ENCODE measurements at regions not wholly inside any gene's neighbourhood (a gene's known extent, or its start where the extent isn't known, plus 50 kb on each side); places are given as distances from the start of the nearest gene placed in this dataset.

- no TSS peak for BruUV-seq (replicated peaks)
- Histone ChIP-seq H3K9ac (ENCODE audit: control insufficient read depth, insufficient read depth, low read length) (no peak overlapping the region), H3K79me2 (ENCODE audit: control insufficient read depth, insufficient read depth, low read length) (no peaks in the 10 kb centered on the region), H3K27ac (ENCODE audit: control insufficient read depth, insufficient read depth) (no peak overlapping the region), H3K4me1 (ENCODE audit: control insufficient read depth, insufficient read depth, low read length) (no peaks in the 10 kb centered on the region), H3K36me3 (ENCODE audit: control insufficient read depth in 2 of 2, insufficient read depth in 2 of 2, low read length in 1 of 2) (no peaks in the 10 kb centered on the region), H3K27me3 (replicated peaks in 1 of 2; ENCODE audit: control insufficient read depth in 2 of 2, insufficient read depth in 2 of 2, low read length in 1 of 2) (no peaks in the 10 kb centered on the region; a peak in 1 of 4 replicates), H3K4me2 (ENCODE audit: control insufficient read depth, insufficient read depth) (no peak overlapping the region), H3K9me3 (replicated peaks; ENCODE audit: control insufficient read depth, insufficient read depth, low read length) (no peaks in the 10 kb centered on the region), H3K4me3 (no peak overlapping the region), H2AFZ (ENCODE audit: control insufficient read depth, low read depth, low read length) (no peak overlapping the region), H4K20me1 (ENCODE audit: control insufficient read depth, insufficient read depth) (no peaks in the 10 kb centered on the region)
- ChIA-PET SMC1A (ENCODE audit: uncharacterized antibody, unreplicated experiment) (interaction anchor here (1.7 kb wide), 1 partner anchor 10 kb away, joined by 6 read pairs; no protein-coding TSS in a partner anchor), CTCF (no interaction called here), POLR2A (interaction anchor here (1.4 kb wide), 1 partner anchor 9 kb away, joined by 4 read pairs; no protein-coding TSS in a partner anchor), RAD21 (ENCODE audit: unreplicated experiment) (no interaction called here)
- 71% methylated on average over 1 of the region's 1 CpG for WGBS (ENCODE audit: insufficient coverage, insufficient replicate concordance, low lambda C conversion rate, missing lambda C conversion rate)
- FAIRE-seq = no peak
- in situ Hi-C loops (cut with MboI) (no loop called here), intact Hi-C loops (cut with micrococcal nuclease; ENCODE audit: unreplicated experiment) (no loop called here)
- no peak for DNase-seq (ENCODE audit: low read depth, low spot score)
- TF ChIP-seq TBL1XR1 (IDR thresholded peaks at IDR 0.05; ENCODE audit: low read depth, low read length) (no peak), MXI1 (IDR thresholded peaks at IDR 0.05; ENCODE audit: low read depth, low read length) (no peak), ZNF384 (IDR thresholded peaks at IDR 0.05; ENCODE audit: borderline replicate concordance, low read depth, low read length) (no peak), SUPT20H (IDR thresholded peaks at IDR 0.05; ENCODE audit: borderline replicate concordance, control insufficient read depth, low read depth, low read length) (no peak)
- TF ChIP-seq, protein P1, sequence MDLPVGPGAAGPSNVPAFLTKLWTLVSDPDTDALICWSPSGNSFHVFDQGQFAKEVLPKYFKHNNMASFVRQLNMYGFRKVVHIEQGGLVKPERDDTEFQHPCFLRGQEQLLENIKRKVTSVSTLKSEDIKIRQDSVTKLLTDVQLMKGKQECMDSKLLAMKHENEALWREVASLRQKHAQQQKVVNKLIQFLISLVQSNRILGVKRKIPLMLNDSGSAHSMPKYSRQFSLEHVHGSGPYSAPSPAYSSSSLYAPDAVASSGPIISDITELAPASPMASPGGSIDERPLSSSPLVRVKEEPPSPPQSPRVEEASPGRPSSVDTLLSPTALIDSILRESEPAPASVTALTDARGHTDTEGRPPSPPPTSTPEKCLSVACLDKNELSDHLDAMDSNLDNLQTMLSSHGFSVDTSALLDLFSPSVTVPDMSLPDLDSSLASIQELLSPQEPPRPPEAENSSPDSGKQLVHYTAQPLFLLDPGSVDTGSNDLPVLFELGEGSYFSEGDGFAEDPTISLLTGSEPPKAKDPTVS (IDR thresholded peaks at IDR 0.05; ENCODE audit: low read depth, low read length) = no peak
- no peak for ATAC-seq
These were observed 362.7 kb upstream of the B3GALT2 start for GRCh38 chr1:193549081-193549480.

DNA sequence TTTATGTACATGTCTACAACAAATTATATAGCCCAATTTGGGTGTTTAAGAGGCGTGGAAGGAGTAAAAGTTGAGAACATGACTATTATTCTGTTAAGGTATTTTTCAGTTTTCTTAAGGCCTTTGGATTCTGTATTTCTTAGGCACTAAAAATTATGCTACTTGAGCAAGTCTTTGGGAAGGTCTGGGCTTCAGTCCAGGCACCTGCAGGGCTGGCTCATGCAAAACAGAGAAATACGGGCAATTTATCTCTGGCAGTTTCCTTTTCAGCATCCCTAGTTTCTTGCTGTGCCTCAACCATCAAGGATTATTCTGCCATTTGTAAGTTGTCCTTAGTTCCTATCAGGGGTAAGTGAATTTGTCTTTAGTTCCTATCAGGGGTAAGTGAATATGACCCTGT, 358.8 kb upstream of the B3GALT2 start:
- Histone ChIP-seq H3K9ac (ENCODE audit: control insufficient read depth, insufficient read depth, low read length) (no peak overlapping the region), H3K27ac (ENCODE audit: control insufficient read depth, insufficient read depth) (no peak overlapping the region), H2AFZ (ENCODE audit: control insufficient read depth, low read depth, low read length) (no peak overlapping the region), H3K4me3 (no peak overlapping the region), H3K79me2 (ENCODE audit: control insufficient read depth, insufficient read depth, low read length) (no peaks in the 10 kb centered on the region), H3K36me3 (ENCODE audit: control insufficient read depth in 2 of 2, insufficient read depth in 2 of 2, low read length in 1 of 2) (no peaks in the 10 kb centered on the region), H3K27me3 (replicated peaks in 1 of 2; ENCODE audit: control insufficient read depth in 2 of 2, insufficient read depth in 2 of 2, low read length in 1 of 2) (peaks cover 0 to 3% of the 10 kb centered on the region in 2 experiments; a peak in 1 of 4 replicates), H3K4me2 (ENCODE audit: control insufficient read depth, insufficient read depth) (no peak overlapping the region), H3K9me3 (replicated peaks; ENCODE audit: control insufficient read depth, insufficient read depth, low read length) (no peaks in the 10 kb centered on the region), H3K4me1 (ENCODE audit: control insufficient read depth, insufficient read depth, low read length) (peaks cover 9% of the 10 kb centered on the region), H4K20me1 (ENCODE audit: control insufficient read depth, insufficient read depth) (no peaks in the 10 kb centered on the region)
- intact Hi-C loops (cut with micrococcal nuclease; ENCODE audit: unreplicated experiment) (no loop called here), in situ Hi-C loops (cut with MboI) (no loop called here)
- CTCF ChIA-PET = no interaction called here
- POLR2A ChIA-PET = no interaction called here
- BruUV-seq (replicated peaks) = no TSS peak
- SMC1A ChIA-PET (ENCODE audit: uncharacterized antibody, unreplicated experiment) = no interaction called here
- FAIRE-seq (no peak), DNase-seq (ENCODE audit: low read depth, low spot score) (no peak), ATAC-seq (no peak)
- WGBS (ENCODE audit: insufficient coverage, insufficient replicate concordance, low lambda C conversion rate, missing lambda C conversion rate) = 71% methylated on average over 2 of the region's 2 CpGs
- RAD21 ChIA-PET (ENCODE audit: unreplicated experiment) = no interaction called here
- no peak for TF ChIP-seq NR2C2 (IDR thresholded peaks at IDR 0.05; ENCODE audit: borderline replicate concordance, control insufficient read depth, insufficient read length, low read depth)
- TF ChIP-seq EZH2 (IDR thresholded peaks at IDR 0.05; ENCODE audit: borderline replicate concordance, control insufficient read depth, low read depth, low read length) = no peak
- no peak for TF ChIP-seq DPF2 (IDR thresholded peaks at IDR 0.05)
- TF ChIP-seq GABPA (IDR thresholded peaks at IDR 0.05; ENCODE audit: low read depth) = no peak
- no peak for TF ChIP-seq GATAD2B (conservative IDR thresholded peaks at IDR 0.05; ENCODE audit: low read depth)
- TF ChIP-seq ZNF384 (IDR thresholded peaks at IDR 0.05; ENCODE audit: borderline replicate concordance, low read depth, low read length) = no peak
- TF ChIP-seq RELA (IDR thresholded peaks at IDR 0.05; ENCODE audit: borderline replicate concordance, partially characterized antibody) = no peak
- no peak for TF ChIP-seq ZZZ3 (IDR thresholded peaks at IDR 0.05; ENCODE audit: control insufficient read depth, insufficient read length, low read depth)
- no peak for TF ChIP-seq FOXM1 (IDR thresholded peaks at IDR 0.05; ENCODE audit: low read depth, low read length)
- TF ChIP-seq IRF4 (IDR thresholded peaks at IDR 0.05; ENCODE audit: low read depth, low read length) = no peak
- no peak for TF ChIP-seq CBX3 (IDR thresholded peaks at IDR 0.05; ENCODE audit: borderline replicate concordance, low read depth)
- no peak for TF ChIP-seq SIX5 (IDR thresholded peaks at IDR 0.05; ENCODE audit: low read depth, low read length, severe bottlenecking)
- TF ChIP-seq, protein P2, sequence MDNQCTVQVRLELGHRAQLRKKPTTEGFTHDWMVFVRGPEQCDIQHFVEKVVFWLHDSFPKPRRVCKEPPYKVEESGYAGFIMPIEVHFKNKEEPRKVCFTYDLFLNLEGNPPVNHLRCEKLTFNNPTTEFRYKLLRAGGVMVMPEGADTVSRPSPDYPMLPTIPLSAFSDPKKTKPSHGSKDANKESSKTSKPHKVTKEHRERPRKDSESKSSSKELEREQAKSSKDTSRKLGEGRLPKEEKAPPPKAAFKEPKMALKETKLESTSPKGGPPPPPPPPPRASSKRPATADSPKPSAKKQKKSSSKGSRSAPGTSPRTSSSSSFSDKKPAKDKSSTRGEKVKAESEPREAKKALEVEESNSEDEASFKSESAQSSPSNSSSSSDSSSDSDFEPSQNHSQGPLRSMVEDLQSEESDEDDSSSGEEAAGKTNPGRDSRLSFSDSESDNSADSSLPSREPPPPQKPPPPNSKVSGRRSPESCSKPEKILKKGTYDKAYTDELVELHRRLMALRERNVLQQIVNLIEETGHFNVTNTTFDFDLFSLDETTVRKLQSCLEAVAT (IDR thresholded peaks at IDR 0.05) = no peak
